ENCODE measurements at regions not wholly inside any gene's neighbourhood (a gene's known extent, or its start where the extent isn't known, plus 50 kb on each side); places are given as distances from the start of the nearest gene placed in this dataset.

DNA sequence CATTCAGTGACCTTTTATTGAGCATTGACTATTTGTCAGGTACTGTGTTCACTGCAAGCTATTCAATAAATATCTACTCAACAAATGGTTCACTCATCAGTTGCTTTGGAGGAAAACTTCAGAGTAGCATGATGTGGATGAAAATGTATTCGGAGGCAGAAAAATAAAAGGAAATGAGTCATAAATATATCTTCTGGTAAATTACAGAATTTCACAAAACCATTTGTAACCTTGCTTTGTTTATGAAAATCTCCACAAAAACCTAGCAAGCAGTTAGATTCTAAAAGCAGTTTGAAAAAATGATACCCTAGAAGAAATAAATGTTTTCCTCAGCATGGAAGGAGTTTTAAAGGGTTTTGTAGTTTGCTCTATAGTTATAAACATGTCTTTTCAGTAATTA is 399.6 kb downstream of the LMO7 start:
- H3K36me3 ChIP-seq (ENCODE audit: control insufficient read depth, insufficient read depth, low read length): no peaks in the 10 kb centered on the region
- TF ChIP-seq, protein P1, sequence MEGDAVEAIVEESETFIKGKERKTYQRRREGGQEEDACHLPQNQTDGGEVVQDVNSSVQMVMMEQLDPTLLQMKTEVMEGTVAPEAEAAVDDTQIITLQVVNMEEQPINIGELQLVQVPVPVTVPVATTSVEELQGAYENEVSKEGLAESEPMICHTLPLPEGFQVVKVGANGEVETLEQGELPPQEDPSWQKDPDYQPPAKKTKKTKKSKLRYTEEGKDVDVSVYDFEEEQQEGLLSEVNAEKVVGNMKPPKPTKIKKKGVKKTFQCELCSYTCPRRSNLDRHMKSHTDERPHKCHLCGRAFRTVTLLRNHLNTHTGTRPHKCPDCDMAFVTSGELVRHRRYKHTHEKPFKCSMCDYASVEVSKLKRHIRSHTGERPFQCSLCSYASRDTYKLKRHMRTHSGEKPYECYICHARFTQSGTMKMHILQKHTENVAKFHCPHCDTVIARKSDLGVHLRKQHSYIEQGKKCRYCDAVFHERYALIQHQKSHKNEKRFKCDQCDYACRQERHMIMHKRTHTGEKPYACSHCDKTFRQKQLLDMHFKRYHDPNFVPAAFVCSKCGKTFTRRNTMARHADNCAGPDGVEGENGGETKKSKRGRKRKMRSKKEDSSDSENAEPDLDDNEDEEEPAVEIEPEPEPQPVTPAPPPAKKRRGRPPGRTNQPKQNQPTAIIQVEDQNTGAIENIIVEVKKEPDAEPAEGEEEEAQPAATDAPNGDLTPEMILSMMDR (IDR thresholded peaks at IDR 0.05; ENCODE audit: insufficient read depth, low read length, severe bottlenecking): no peak
- H3K27me3 ChIP-seq (ENCODE audit: control insufficient read depth, insufficient read depth, low read length): no peaks in the 10 kb centered on the region
- DNase-seq (ENCODE audit: low read depth): peak; percentile 29
- H3K4me3 ChIP-seq (ENCODE audit: low read depth, low read length): no peak overlapping the region
- no peak for FAIRE-seq

DNA sequence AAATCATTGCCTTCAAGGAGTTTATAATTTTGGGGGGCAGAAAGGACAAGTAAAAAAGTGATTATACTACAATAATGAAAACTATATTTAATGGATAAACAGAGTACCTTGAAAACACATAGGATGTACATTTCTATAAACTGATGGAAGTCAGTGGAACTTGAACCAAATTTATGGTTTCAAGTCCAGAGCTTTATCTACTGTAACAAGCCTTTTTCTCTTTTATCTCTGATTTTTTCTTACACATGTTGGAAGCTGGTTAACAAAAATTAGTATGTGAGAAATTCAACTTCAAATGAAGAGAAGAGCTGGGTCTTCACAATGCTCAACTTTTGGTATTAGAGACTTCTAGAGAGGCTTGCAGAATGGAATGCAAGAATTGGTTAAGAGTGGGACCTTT is 393.6 kb downstream of the LMO7 start:
- no peak overlapping the region for H3K4me3 ChIP-seq (ENCODE audit: low read depth, low read length)
- TF ChIP-seq, protein P1 (IDR thresholded peaks at IDR 0.05; ENCODE audit: insufficient read depth, low read length, severe bottlenecking): no peak
- no peak for DNase-seq (ENCODE audit: low read depth)
- FAIRE-seq: no peak
- no peaks in the 10 kb centered on the region for H3K36me3 ChIP-seq (ENCODE audit: control insufficient read depth, insufficient read depth, low read length)
- no peaks in the 10 kb centered on the region for H3K27me3 ChIP-seq (ENCODE audit: control insufficient read depth, insufficient read depth, low read length)

DNA sequence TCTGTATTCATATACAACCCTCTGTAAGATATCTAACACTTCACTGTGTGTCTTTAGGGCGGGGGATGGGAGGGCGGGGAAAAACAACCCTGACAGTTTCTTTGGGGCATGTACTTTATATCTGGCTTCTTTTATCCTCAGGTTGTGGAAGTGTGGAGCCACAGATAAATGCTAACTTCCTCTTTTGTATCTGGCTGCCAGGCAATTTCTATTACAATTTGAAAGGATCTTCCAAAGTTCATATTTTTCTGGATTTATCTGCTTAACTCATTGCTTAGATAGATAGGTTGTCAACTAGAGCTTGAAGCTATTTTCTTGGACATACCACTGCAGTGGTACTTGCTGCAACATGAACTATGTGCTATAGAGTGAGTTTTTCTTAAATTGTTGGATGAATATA is 393.0 kb downstream of the LMO7 start:
- Histone ChIP-seq H3K27me3 (ENCODE audit: control insufficient read depth, insufficient read depth, low read length) (no peaks in the 10 kb centered on the region), H3K4me3 (ENCODE audit: low read depth, low read length) (no peak overlapping the region), H3K36me3 (ENCODE audit: control insufficient read depth, insufficient read depth, low read length) (no peaks in the 10 kb centered on the region)
- TF ChIP-seq, protein P1 (IDR thresholded peaks at IDR 0.05; ENCODE audit: insufficient read depth, low read length, severe bottlenecking): no peak
- FAIRE-seq (no peak), DNase-seq (ENCODE audit: low read depth) (no peak)

DNA sequence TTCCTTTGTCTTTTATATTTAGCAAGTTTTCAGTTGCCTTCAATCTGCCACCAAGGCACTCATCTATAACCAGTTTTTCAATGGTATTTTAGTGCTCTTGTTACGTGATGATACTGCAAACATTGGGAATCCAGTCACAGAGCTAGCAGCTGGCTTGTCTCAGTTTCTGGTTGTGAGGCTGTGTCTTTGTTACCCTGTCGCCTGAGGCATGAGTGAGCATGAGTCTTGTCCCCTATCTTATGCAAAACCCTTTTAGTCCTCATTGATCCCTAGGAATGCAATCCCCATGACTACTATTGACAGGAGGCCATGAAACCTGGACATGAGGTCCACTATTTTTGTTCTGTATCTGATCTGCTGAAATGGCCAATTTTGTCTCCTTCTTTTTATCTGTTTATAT is 391.0 kb downstream of the LMO7 start:
- DNase-seq (ENCODE audit: low read depth) (no peak), FAIRE-seq (no peak)
- no peak overlapping the region for H3K4me3 ChIP-seq (ENCODE audit: low read depth, low read length)
- no peaks in the 10 kb centered on the region for H3K27me3 ChIP-seq (ENCODE audit: control insufficient read depth, insufficient read depth, low read length)
- TF ChIP-seq, protein P1 (IDR thresholded peaks at IDR 0.05; ENCODE audit: insufficient read depth, low read length, severe bottlenecking): no peak
- H3K36me3 ChIP-seq (ENCODE audit: control insufficient read depth, insufficient read depth, low read length): no peaks in the 10 kb centered on the region

DNA sequence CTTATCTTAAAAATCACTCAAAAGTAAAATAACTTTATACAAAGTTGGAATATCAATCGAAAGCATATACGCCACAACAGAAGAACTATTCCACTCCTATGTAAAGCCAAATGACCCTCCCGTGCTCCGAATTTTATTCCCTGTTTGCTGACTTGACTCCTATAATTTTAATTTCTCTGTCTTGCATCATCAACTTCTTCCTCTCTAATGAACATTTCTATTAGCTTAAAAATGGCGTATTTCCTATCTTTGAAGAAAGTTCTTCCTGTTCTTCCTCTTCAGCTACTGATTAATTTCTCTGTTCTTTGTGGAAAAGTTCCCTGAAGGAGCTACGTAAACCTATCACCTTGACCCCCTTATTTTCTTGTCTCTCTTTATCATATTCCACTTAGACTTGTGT is 389.3 kb downstream of the LMO7 start:
- FAIRE-seq: no peak
- TF ChIP-seq, protein P1 (IDR thresholded peaks at IDR 0.05; ENCODE audit: insufficient read depth, low read length, severe bottlenecking): no peak
- H3K4me3 ChIP-seq (ENCODE audit: low read depth, low read length): no peak overlapping the region

DNA sequence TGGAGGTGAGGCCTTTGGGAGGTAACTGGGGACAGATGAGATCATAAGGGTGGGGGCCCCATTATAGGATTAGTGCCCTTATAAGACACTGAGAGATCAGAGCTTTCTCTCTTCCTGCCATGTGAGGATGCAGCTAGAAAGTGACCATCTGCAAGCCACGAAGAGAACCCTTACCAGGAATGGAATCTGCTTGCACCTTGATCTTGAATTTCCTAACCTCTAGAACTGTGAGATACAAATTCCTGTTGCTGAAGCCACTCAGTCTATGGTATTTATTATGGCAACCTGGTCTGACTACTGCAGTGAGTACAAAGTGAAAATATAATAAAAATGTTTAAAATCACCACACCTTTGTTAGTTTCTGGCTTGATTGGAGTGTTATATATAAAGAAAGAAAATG is 388.0 kb downstream of the LMO7 start:
- H3K4me3 ChIP-seq (ENCODE audit: low read depth, low read length): no peak overlapping the region
- H3K36me3 ChIP-seq (ENCODE audit: control insufficient read depth, insufficient read depth, low read length): no peaks in the 10 kb centered on the region
- no peaks in the 10 kb centered on the region for H3K27me3 ChIP-seq (ENCODE audit: control insufficient read depth, insufficient read depth, low read length)
- FAIRE-seq (no peak), DNase-seq (ENCODE audit: low read depth) (no peak)
- TF ChIP-seq, protein P1 (IDR thresholded peaks at IDR 0.05; ENCODE audit: insufficient read depth, low read length, severe bottlenecking): no peak

More for the DNA sequence above, 389.3 kb downstream of the LMO7 start:
- Histone ChIP-seq H3K36me3 (ENCODE audit: control insufficient read depth, insufficient read depth, low read length) (no peaks in the 10 kb centered on the region), H3K27me3 (ENCODE audit: control insufficient read depth, insufficient read depth, low read length) (no peaks in the 10 kb centered on the region)
- no peak for DNase-seq (ENCODE audit: low read depth)

Data from bronchial epithelial cell (primary cell).